Esophagus muscularis mucosa (tissue), 4 donors: ENCODE measurements at regions not wholly inside any gene's neighbourhood (a gene's known extent, or its start where the extent isn't known, plus 50 kb on each side); places are given as distances from the start of the nearest gene placed in this dataset.
A peak's percentile ranks its signal among the peaks of the same experiment; 100 is the strongest.

Experiments
- DNase-seq: peaks from one replicate; pipeline ENCODE4 v3.0.0-alpha.2; 2017; ENCODE audit errors: extremely low spot score
- H3K27ac ChIP-seq, 4 donors: fragments of 200-600 bp; sonication (generic); replicated peaks in 1 of 4; 1 replicate in 3 of 4; 2 replicates in 1 of 4; pipeline ENCODE4 v1.5.1; 2016 to 2019; ENCODE audit warnings: mild to moderate bottlenecking in 1 of 4
- H3K27me3 ChIP-seq, 4 donors: fragments of 200-600 bp; sonication (generic); one replicate each; pipeline versions ENCODE4 v1.5.1 to v1.6.0; 2016 to 2019
- H3K36me3 ChIP-seq, 4 donors: fragments of 200-600 bp; sonication (generic); one replicate each; pipeline ENCODE4 v1.5.1; 2016 to 2019
- H3K4me1 ChIP-seq, 4 donors: fragments of 200-600 bp; sonication (generic); one replicate each; pipeline ENCODE4 v1.5.1; 2016 to 2019
- H3K4me3 ChIP-seq, 4 donors: fragments of 200-600 bp; sonication (generic); 1 replicate in 2 of 4; 2 replicates in 2 of 4; pipeline ENCODE4 v1.5.1; 2016 to 2019; ENCODE audit warnings: mild to moderate bottlenecking in 4 of 4, moderate library complexity in 1 of 4
- H3K9me3 ChIP-seq, 4 donors: fragments of 200-600 bp; sonication (generic); 1 replicate in 3 of 4; 2 replicates in 1 of 4; pipeline ENCODE4 v1.5.1; 2016 to 2019
- CTCF ChIP-seq, 3 experiments: fragments of 200-600 bp in 2 of 3; fragments of 450-650 bp in 1 of 3; sonication (generic) in 2 of 3; IDR thresholded peaks; one replicate each; pipeline ENCODE4 v1.5.1; 2017 to 2019; ENCODE audit warnings: antibody characterized with exemption in 3 of 3, mild to moderate bottlenecking in 2 of 3, moderate library complexity in 1 of 3
- EP300 ChIP-seq: sonication (generic); formaldehyde crosslinking; IDR thresholded peaks from one replicate; pipeline ENCODE4 v1.6.1; 2017; ENCODE audit warnings: antibody characterized with exemption
- POLR2A ChIP-seq: fragments of 450-650 bp; IDR thresholded peaks from one replicate; pipeline ENCODE4 v1.6.1; 2017; ENCODE audit warnings: antibody characterized with exemption, moderate library complexity, mild to moderate bottlenecking, low read depth
- POLR2AphosphoS5 ChIP-seq, 2 donors: sonication (generic); formaldehyde crosslinking; IDR thresholded peaks; one replicate each; pipeline ENCODE4 v1.6.1; 2017; ENCODE audit warnings: antibody characterized with exemption in 2 of 2
- WGBS: methylation state at CpG from one replicate; pipeline ENCODE4 v1.1.5; 2018; 5-methylcytosine and 5-hydroxymethylcytosine counted together
- intact Hi-C: fragments of 100-400 bp; cut with DNase I; formaldehyde crosslinking; loops from one replicate; pipeline ENCODE4 v1.15.1; 2023

GRCh38 chr2:122138561-122138960 is 383.1 kb downstream of the TSN start:
- H3K27ac ChIP-seq: no peak overlapping the region
- H3K4me3 ChIP-seq: no peak overlapping the region
- no peaks in the 10 kb centered on the region for H3K4me1 ChIP-seq
- no peaks in the 10 kb centered on the region for H3K9me3 ChIP-seq
- no peaks in the 10 kb centered on the region for H3K27me3 ChIP-seq
- intact Hi-C loops: no loop called here
- TF ChIP-seq POLR2A: no peak
- no peak for TF ChIP-seq EP300
- TF ChIP-seq CTCF (IDR thresholded peaks at IDR 0.05): no peak
- no peak for TF ChIP-seq POLR2AphosphoS5 (IDR thresholded peaks at IDR 0.05)
- no peak for DNase-seq
- WGBS: 80% methylated on average over 7 of the region's 7 CpGs
- no peaks in the 10 kb centered on the region for H3K36me3 ChIP-seq

GRCh38 chr2:122139739-122140420 is 384.4 kb downstream of the TSN start:
- intact Hi-C loops: no loop called here
- TF ChIP-seq POLR2A (no peak), EP300 (no peak), POLR2AphosphoS5 (IDR thresholded peaks at IDR 0.05) (no peak), CTCF (IDR thresholded peaks at IDR 0.05) (no peak)
- no peak for DNase-seq
- Histone ChIP-seq H3K27me3 (no peaks in the 10 kb centered on the region), H3K27ac (no peak overlapping the region), H3K4me1 (no peaks in the 10 kb centered on the region), H3K36me3 (no peaks in the 10 kb centered on the region), H3K4me3 (no peak overlapping the region), H3K9me3 (no peaks in the 10 kb centered on the region)
- 70% methylated on average over 11 of the region's 11 CpGs for WGBS

- H3K36me3 ChIP-seq: no peaks in the 10 kb centered on the region
- H3K4me1 ChIP-seq: no peaks in the 10 kb centered on the region
- H3K9me3 ChIP-seq: no peaks in the 10 kb centered on the region
- 85% methylated on average over 3 of the region's 3 CpGs for WGBS
- peaks cover 0 to 8% (median 0%) of the 10 kb centered on the region in 4 donors for H3K27me3 ChIP-seq
- H3K27ac ChIP-seq: no peak overlapping the region
- TF ChIP-seq EP300 (no peak), CTCF (IDR thresholded peaks at IDR 0.05) (no peak), POLR2A (no peak), POLR2AphosphoS5 (IDR thresholded peaks at IDR 0.05) (no peak)
- peak; percentile 78 for DNase-seq
- no peak overlapping the region for H3K4me3 ChIP-seq
- intact Hi-C loops: no loop called here
Observed at GRCh38 chr2:122144884-122145283, 389.4 kb downstream of the TSN start.

GRCh38 chr2:122145856-122146255 is 390.4 kb downstream of the TSN start:
- H3K27me3 ChIP-seq: peaks cover 0 to 8% (median 0%) of the 10 kb centered on the region in 4 donors
- WGBS: 86% methylated on average over 3 of the region's 3 CpGs
- TF ChIP-seq POLR2AphosphoS5 (IDR thresholded peaks at IDR 0.05) (no peak), EP300 (no peak), CTCF (IDR thresholded peaks at IDR 0.05) (no peak), POLR2A (no peak)
- H3K36me3 ChIP-seq: no peaks in the 10 kb centered on the region
- intact Hi-C loops: no loop called here
- H3K9me3 ChIP-seq: no peaks in the 10 kb centered on the region
- no peak overlapping the region for H3K4me3 ChIP-seq
- H3K4me1 ChIP-seq: no peaks in the 10 kb centered on the region
- no peak overlapping the region for H3K27ac ChIP-seq
- peak; percentile 64 for DNase-seq
